Endodermal cell (in vitro differentiated cells): ENCODE measurements at regions not wholly inside any gene's neighbourhood (a gene's known extent, or its start where the extent isn't known, plus 50 kb on each side); places are given as distances from the start of the nearest gene placed in this dataset.

Experiments
- DNase-seq: peaks from one replicate; pipeline ENCODE4 v3.0.0-alpha.2; 2017
- H3K27ac ChIP-seq: 2 replicates; pipeline ENCODE4 v1.5.1; 2013; ENCODE audit warnings: mild to moderate bottlenecking, low read depth, low read length, moderate library complexity
- H3K27me3 ChIP-seq: 2 replicates; pipeline ENCODE4 v1.6.1; 2013; ENCODE audit warnings: mild to moderate bottlenecking, low read length, moderate library complexity; ENCODE audit not compliant: insufficient read depth, control insufficient read depth, poor library complexity, severe bottlenecking
- H3K36me3 ChIP-seq: 2 replicates; pipeline ENCODE4 v1.7.0; 2013; ENCODE audit warnings: mild to moderate bottlenecking, low read length, moderate library complexity; ENCODE audit not compliant: control insufficient read depth, insufficient read depth
- H3K4me1 ChIP-seq: one replicate; pipeline ENCODE4 v1.7.0; 2013; ENCODE audit warnings: low read length; ENCODE audit not compliant: control insufficient read depth, insufficient read depth
- H3K4me3 ChIP-seq: 2 replicates; pipeline ENCODE4 v1.5.1; 2013; ENCODE audit warnings: mild to moderate bottlenecking, low read length, moderate library complexity
- H3K9ac ChIP-seq: 2 replicates; pipeline ENCODE4 v1.6.1; 2013; ENCODE audit warnings: mild to moderate bottlenecking, low read length, moderate library complexity; ENCODE audit not compliant: poor library complexity, severe bottlenecking; ENCODE audit errors: extremely low read depth
- H3K9me3 ChIP-seq: 2 replicates; pipeline ENCODE4 v1.6.1; 2013; ENCODE audit warnings: mild to moderate bottlenecking, low read length, moderate library complexity; ENCODE audit not compliant: control insufficient read depth
- H3K27ac Mint-ChIP-seq: 2 replicates; pipeline ENCODE4 v1.8.0; 2020; ENCODE audit warnings: mixed read lengths
- H3K27me3 Mint-ChIP-seq: 2 replicates; pipeline ENCODE4 v1.8.0; 2021; ENCODE audit warnings: mild to moderate bottlenecking, mixed read lengths; ENCODE audit not compliant: insufficient read depth
- H3K36me3 Mint-ChIP-seq: 2 replicates; pipeline ENCODE4 v1.8.0; 2020; ENCODE audit warnings: low read depth, mixed read lengths
- H3K4me1 Mint-ChIP-seq: 2 replicates; pipeline ENCODE4 v1.8.0; 2020; ENCODE audit warnings: mixed read lengths
- H3K4me3 Mint-ChIP-seq: 2 replicates; pipeline ENCODE4 v1.8.0; 2020; ENCODE audit warnings: mild to moderate bottlenecking, moderate library complexity, mixed read lengths
- H3K9me3 Mint-ChIP-seq: 2 replicates; pipeline ENCODE4 v1.8.0; 2020; ENCODE audit warnings: mild to moderate bottlenecking, mixed read lengths
- WGBS, 2 experiments: methylation state at CpG; one replicate each; pipeline versions ENCODE4 v1.1.5 to v1.1.7; 2013; ENCODE audit warnings: missing lambda C conversion rate in 2 of 2, mixed read lengths in 1 of 2; ENCODE audit not compliant: insufficient coverage in 1 of 2, insufficient read length in 1 of 2; 5-methylcytosine and 5-hydroxymethylcytosine counted together
- TF ChIP-seq, protein P1 (sequence below): fragments of 200-600 bp; sonication (generic); conservative IDR thresholded peaks from 2 replicates; pipeline ENCODE4 v1.5.0; 2021; ENCODE audit warnings: antibody characterized with exemption, mild to moderate bottlenecking

DNA sequence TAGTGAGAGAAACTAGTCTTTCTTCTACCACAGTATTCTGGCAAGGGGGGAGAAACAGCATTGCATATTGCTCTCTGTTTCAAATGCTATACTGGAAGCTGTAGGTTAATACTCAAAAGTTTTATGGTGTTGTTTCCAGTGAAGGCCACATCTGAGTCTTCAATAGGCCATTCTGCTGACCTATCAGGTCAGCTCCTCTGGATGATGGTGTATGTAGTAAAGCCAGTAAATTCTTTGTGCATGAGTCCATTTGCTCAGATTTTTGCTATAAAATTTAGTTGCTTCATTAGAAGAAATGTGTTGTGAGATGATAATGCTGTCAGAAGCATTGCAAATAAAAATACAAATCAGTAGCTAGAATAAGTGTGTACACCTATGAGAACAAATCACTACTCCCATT lies 64.9 kb upstream of the RBMS3 start:
- H3K4me1 ChIP-seq = no peaks in the 10 kb centered on the region
- no peak overlapping the region for H3K4me3 ChIP-seq
- TF ChIP-seq, protein P1, sequence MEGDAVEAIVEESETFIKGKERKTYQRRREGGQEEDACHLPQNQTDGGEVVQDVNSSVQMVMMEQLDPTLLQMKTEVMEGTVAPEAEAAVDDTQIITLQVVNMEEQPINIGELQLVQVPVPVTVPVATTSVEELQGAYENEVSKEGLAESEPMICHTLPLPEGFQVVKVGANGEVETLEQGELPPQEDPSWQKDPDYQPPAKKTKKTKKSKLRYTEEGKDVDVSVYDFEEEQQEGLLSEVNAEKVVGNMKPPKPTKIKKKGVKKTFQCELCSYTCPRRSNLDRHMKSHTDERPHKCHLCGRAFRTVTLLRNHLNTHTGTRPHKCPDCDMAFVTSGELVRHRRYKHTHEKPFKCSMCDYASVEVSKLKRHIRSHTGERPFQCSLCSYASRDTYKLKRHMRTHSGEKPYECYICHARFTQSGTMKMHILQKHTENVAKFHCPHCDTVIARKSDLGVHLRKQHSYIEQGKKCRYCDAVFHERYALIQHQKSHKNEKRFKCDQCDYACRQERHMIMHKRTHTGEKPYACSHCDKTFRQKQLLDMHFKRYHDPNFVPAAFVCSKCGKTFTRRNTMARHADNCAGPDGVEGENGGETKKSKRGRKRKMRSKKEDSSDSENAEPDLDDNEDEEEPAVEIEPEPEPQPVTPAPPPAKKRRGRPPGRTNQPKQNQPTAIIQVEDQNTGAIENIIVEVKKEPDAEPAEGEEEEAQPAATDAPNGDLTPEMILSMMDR = no peak
- no peak for DNase-seq
- H3K36me3 Mint-ChIP-seq = no peaks in the 10 kb centered on the region
- no peak overlapping the region for H3K9ac ChIP-seq
- no peaks in the 10 kb centered on the region for H3K9me3 ChIP-seq
- H3K4me3 Mint-ChIP-seq = no peak overlapping the region
- peaks cover 7% of the 10 kb centered on the region for H3K4me1 Mint-ChIP-seq
- no peaks in the 10 kb centered on the region for H3K9me3 Mint-ChIP-seq
- no peaks in the 10 kb centered on the region for H3K36me3 ChIP-seq
- H3K27ac Mint-ChIP-seq = no peak overlapping the region
- H3K27me3 ChIP-seq = no peaks in the 10 kb centered on the region
- no peak overlapping the region for H3K27ac ChIP-seq
- H3K27me3 Mint-ChIP-seq = no peaks in the 10 kb centered on the region

DNA sequence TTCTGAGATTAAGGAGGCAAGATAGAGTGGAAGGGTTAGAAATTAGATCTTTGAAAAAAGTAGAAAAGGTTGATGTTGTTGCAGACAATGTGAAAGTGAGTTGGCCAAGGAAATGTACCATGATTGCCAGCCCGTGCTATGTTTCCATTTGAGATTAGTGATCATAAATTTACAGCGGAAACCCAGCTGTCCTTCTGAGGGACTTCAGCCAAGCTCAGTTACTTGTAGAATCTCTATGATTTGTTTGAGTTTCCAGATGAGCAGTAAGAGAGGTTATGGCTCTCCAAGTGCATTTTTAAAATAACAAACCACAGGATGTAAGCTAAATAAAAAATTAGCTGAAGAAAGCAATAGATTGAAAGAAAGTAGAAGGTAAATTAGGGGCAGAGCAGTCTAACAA lies 54.2 kb upstream of the RBMS3 start:
- Histone ChIP-seq H3K4me3 (no peak overlapping the region), H3K4me1 (no peaks in the 10 kb centered on the region), H3K27ac (no peak overlapping the region), H3K9ac (no peak overlapping the region), H3K27me3 (no peaks in the 10 kb centered on the region), H3K9me3 (no peaks in the 10 kb centered on the region), H3K36me3 (no peaks in the 10 kb centered on the region)
- DNase-seq = no peak
- TF ChIP-seq, protein P1 = no peak
- Mint-ChIP-seq H3K9me3 (peaks cover 3% of the 10 kb centered on the region), H3K27me3 (no peaks in the 10 kb centered on the region), H3K4me3 (no peak overlapping the region), H3K36me3 (no peaks in the 10 kb centered on the region), H3K4me1 (peaks cover 16% of the 10 kb centered on the region), H3K27ac (no peak overlapping the region)
- WGBS, 2 experiments = 86 to 96% methylated on average over 1 to 2 of the region's 2 CpGs

DNA sequence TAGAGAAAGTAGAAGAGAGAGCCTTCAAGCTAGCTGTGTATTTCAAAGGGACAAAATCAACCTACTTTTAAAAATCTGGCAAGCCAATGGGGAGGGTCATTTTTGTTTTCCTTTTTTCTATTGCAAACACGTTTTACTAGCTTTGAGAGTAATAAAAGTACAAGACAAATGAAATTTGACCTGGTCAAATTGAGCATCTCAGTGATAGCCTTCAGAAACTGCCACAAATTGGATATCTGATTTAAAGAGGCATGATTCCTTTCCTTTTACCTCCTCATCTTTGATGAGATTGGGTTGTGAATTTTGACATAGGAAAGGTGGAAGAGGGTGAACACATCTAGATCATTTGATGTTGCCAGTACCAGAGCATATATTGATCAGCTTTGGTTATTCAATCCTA lies 53.6 kb upstream of the RBMS3 start:
- no peak overlapping the region for H3K27ac ChIP-seq
- H3K27me3 ChIP-seq = no peaks in the 10 kb centered on the region
- TF ChIP-seq, protein P1 = no peak
- no peaks in the 10 kb centered on the region for H3K27me3 Mint-ChIP-seq
- no peak overlapping the region for H3K9ac ChIP-seq
- no peaks in the 10 kb centered on the region for H3K9me3 ChIP-seq
- H3K36me3 ChIP-seq = no peaks in the 10 kb centered on the region
- H3K4me1 ChIP-seq = no peaks in the 10 kb centered on the region
- no peak overlapping the region for H3K27ac Mint-ChIP-seq
- H3K36me3 Mint-ChIP-seq = no peaks in the 10 kb centered on the region
- H3K4me3 Mint-ChIP-seq = no peak overlapping the region
- H3K4me3 ChIP-seq = no peak overlapping the region
- WGBS, 2 experiments = 91% methylated on average over 1 of the region's 1 CpG; no CpG with 5 or more reads in 1 of the 2 experiments
- H3K4me1 Mint-ChIP-seq = peaks cover 16% of the 10 kb centered on the region
- H3K9me3 Mint-ChIP-seq = peaks cover 3% of the 10 kb centered on the region
- no peak for DNase-seq
